ENCODE measurements at regions not wholly inside any gene's neighbourhood (a gene's known extent, or its start where the extent isn't known, plus 50 kb on each side); places are given as distances from the start of the nearest gene placed in this dataset.

GRCh38 chr21:27033471-27033870 is 66.6 kb upstream of the ADAMTS5 start:
- H3K4me3 Mint-ChIP-seq, result no peak overlapping the region
- no peak overlapping the region for H2AFZ ChIP-seq
- no peaks in the 10 kb centered on the region for H3K9me2 ChIP-seq (ENCODE audit: insufficient read depth)
- H3K4me1 Mint-ChIP-seq, result 0 out of 3 replicates have a peak, but pooled peaks cover 2% of the 10 kb centered on the region
- H3K27me3 Mint-ChIP-seq (ENCODE audit: insufficient read depth, low read depth, poor library complexity), result no peaks in the 10 kb centered on the region
- ATAC-seq (no peak), DNase-seq (ENCODE audit: low spot score) (no peak)
- H4K20me1 ChIP-seq (replicated peaks; ENCODE audit: insufficient read depth), result no peaks in the 10 kb centered on the region
- no peaks in the 10 kb centered on the region for H3K36me3 Mint-ChIP-seq (ENCODE audit: low read depth)
- no peaks in the 10 kb centered on the region for H3K27me3 ChIP-seq (ENCODE audit: insufficient read depth)
- H3K4me3 ChIP-seq, result no peak overlapping the region
- no peak overlapping the region for H3K27ac Mint-ChIP-seq
- no peaks in the 10 kb centered on the region for H3K79me2 ChIP-seq (replicated peaks; ENCODE audit: insufficient read depth)
- no peaks in the 10 kb centered on the region for H3K4me1 ChIP-seq (ENCODE audit: insufficient read depth)
- no peaks in the 10 kb centered on the region for H3K9me3 Mint-ChIP-seq
- no peaks in the 10 kb centered on the region for H3K36me3 ChIP-seq (ENCODE audit: insufficient read depth)
- TF ChIP-seq EZH2 (IDR thresholded peaks at IDR 0.05; ENCODE audit: low read depth, unreplicated experiment), result no peak
- no peak for TF ChIP-seq JUNB (IDR thresholded peaks at IDR 0.05; ENCODE audit: unreplicated experiment)
- no peak for TF ChIP-seq ZNF331 (CRISPR knock-in tag; IDR thresholded peaks at IDR 0.05; ENCODE audit: low read depth)
- TF ChIP-seq ZNF462 (CRISPR knock-in tag; IDR thresholded peaks at IDR 0.05), result no peak
- no peak for TF ChIP-seq STAT1 (IDR thresholded peaks at IDR 0.05; ENCODE audit: unreplicated experiment)
- TF ChIP-seq EZH2phosphoT487 (IDR thresholded peaks at IDR 0.05; ENCODE audit: unreplicated experiment), result no peak
- TF ChIP-seq POLR2AphosphoS5 (IDR thresholded peaks at IDR 0.05; ENCODE audit: low read depth), result no peak
- TF ChIP-seq REST (IDR thresholded peaks at IDR 0.05; ENCODE audit: unreplicated experiment), result no peak
- no peak for TF ChIP-seq CREB1 (CRISPR knock-in tag; IDR thresholded peaks at IDR 0.05; ENCODE audit: low read depth)
- TF ChIP-seq ZNF114 (CRISPR knock-in tag; IDR thresholded peaks at IDR 0.05), result no peak
- no peak for TF ChIP-seq ETS1 (IDR thresholded peaks at IDR 0.05)
- no peak for TF ChIP-seq NANOG (IDR thresholded peaks at IDR 0.05; ENCODE audit: borderline replicate concordance)
- TF ChIP-seq CTCF (conservative IDR thresholded peaks at IDR 0.05; ENCODE audit: low read depth in 2 of 2), result no peak
- no peak overlapping the region for H3K27ac ChIP-seq (ENCODE audit: low read depth)
- H3F3A ChIP-seq (replicated peaks; ENCODE audit: low read depth), result no peaks in the 10 kb centered on the region
- H3K4me2 ChIP-seq, result no peak overlapping the region

Data from GM23338 (cell line).